SK-N-MC (cell line): ENCODE measurements at regions not wholly inside any gene's neighbourhood (a gene's known extent, or its start where the extent isn't known, plus 50 kb on each side); places are given as distances from the start of the nearest gene placed in this dataset.

Experiments used
- EZH2 ChIP-seq: fragments of 200-600 bp; sonication (generic); IDR thresholded peaks from one replicate; pipeline ENCODE4 v1.6.1; 2017; ENCODE audit warnings: antibody characterized with exemption
- FOXP2 ChIP-seq: optimal IDR thresholded peaks from 2 replicates; pipeline ENCODE3; 2011; ENCODE audit warnings: mild to moderate bottlenecking, moderate library complexity; ENCODE audit not compliant: insufficient read depth; ENCODE audit errors: extremely low read length, control extremely low read depth
- POLR2AphosphoS5 ChIP-seq: IDR thresholded peaks from 2 replicates; pipeline ENCODE4 v1.6.1; 2012; ENCODE audit warnings: mild to moderate bottlenecking, low read depth, low read length, borderline replicate concordance

GRCh38 chr2:9074930-9075329 is 71.4 kb upstream of the MBOAT2 start:
- no peak for TF ChIP-seq POLR2AphosphoS5
- no peak for TF ChIP-seq EZH2
- TF ChIP-seq FOXP2 = no peak
